ENCODE measurements at regions not wholly inside any gene's neighbourhood (a gene's known extent, or its start where the extent isn't known, plus 50 kb on each side); places are given as distances from the start of the nearest gene placed in this dataset.

DNA sequence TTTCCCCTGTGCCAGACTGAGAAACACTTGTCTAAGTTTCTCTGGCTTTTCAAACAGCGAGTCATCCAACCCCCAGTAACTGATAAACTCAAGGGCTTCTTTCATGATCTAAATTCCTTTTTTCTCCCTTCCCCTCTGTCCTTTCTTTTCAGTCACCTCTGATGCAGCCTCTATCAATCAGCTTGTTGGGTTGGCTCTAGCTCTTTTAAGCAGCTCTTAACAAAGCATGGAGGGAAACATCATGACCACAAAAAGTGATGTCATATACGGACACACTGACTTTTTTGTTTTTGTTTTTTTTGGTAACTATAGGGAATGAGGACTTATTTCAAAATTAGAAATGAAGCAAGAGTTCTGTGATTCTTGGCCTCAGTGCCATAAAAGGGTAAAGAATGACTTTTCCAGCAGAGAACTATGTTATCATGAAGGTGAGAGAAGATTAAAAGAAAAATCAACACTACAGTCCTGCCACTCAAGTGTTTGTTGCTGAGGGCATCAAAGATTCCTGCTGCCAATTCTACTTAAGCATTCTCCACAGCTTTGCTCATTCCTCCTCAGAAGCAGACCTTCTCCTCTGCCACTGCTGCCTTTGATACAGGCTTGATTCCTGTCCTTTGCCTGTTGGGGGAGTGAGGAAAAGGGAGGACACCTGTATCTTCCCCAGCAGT, 457.0 kb upstream of the ONECUT1 start:
- H2BK20ac ChIP-seq (ENCODE audit: low read depth, low read length, poor library complexity, severe bottlenecking) = no peak overlapping the region
- TF ChIP-seq, protein P1, sequence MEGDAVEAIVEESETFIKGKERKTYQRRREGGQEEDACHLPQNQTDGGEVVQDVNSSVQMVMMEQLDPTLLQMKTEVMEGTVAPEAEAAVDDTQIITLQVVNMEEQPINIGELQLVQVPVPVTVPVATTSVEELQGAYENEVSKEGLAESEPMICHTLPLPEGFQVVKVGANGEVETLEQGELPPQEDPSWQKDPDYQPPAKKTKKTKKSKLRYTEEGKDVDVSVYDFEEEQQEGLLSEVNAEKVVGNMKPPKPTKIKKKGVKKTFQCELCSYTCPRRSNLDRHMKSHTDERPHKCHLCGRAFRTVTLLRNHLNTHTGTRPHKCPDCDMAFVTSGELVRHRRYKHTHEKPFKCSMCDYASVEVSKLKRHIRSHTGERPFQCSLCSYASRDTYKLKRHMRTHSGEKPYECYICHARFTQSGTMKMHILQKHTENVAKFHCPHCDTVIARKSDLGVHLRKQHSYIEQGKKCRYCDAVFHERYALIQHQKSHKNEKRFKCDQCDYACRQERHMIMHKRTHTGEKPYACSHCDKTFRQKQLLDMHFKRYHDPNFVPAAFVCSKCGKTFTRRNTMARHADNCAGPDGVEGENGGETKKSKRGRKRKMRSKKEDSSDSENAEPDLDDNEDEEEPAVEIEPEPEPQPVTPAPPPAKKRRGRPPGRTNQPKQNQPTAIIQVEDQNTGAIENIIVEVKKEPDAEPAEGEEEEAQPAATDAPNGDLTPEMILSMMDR (conservative IDR thresholded peaks at IDR 0.05) = no peak

More for the DNA sequence above, 457.0 kb upstream of the ONECUT1 start:
- no peak overlapping the region for H2AFZ ChIP-seq (ENCODE audit: low read length)
- H2BK120ac ChIP-seq (ENCODE audit: low read depth, low read length, poor library complexity, severe bottlenecking) = no peak overlapping the region
- no peaks in the 10 kb centered on the region for H3K79me1 ChIP-seq (ENCODE audit: insufficient read depth, low read depth, low read length, poor library complexity, severe bottlenecking)
- no peaks in the 10 kb centered on the region for H3K79me2 ChIP-seq (ENCODE audit: insufficient read depth, low read length)
- no peak for DNase-seq
- no peak overlapping the region for H3K4me2 ChIP-seq (ENCODE audit: insufficient read depth, insufficient read length, low read length)
- Mint-ChIP-seq H3K27ac (no peak overlapping the region; a peak in 1 of 7 replicates), H3K4me1 (peaks cover 2 to 4% of the 10 kb centered on the region in 2 experiments; a peak in 2 of 4 replicates), H3K27me3 (ENCODE audit: low read depth) (no peaks in the 10 kb centered on the region; the same call in 1 of the 2 replicates), H3K36me3 (ENCODE audit: insufficient read depth in 1 of 3, low read depth in 3 of 3) (no peaks in the 10 kb centered on the region), H3K9me3 (peaks cover 0 to 3% of the 10 kb centered on the region in 2 experiments; a peak in 2 of 5 replicates), H3K4me3 (no peak overlapping the region)
- H2BK12ac ChIP-seq (ENCODE audit: insufficient read length, low read depth, low read length) = no peak overlapping the region
- H3K56ac ChIP-seq (ENCODE audit: insufficient read length, low read depth, low read length) = no peak overlapping the region
- H2BK5ac ChIP-seq (ENCODE audit: insufficient read length, low read length) = no peak overlapping the region
- no peak overlapping the region for H3T11ph ChIP-seq (ENCODE audit: low read length)
- H4K8ac ChIP-seq (replicated peaks; ENCODE audit: insufficient read length, low read depth, low read length) = no peak overlapping the region
- H3K23me2 ChIP-seq (ENCODE audit: insufficient read length, low read depth, low read length, poor library complexity, severe bottlenecking) = no peaks in the 10 kb centered on the region
- H3K27ac ChIP-seq (ENCODE audit: insufficient read length, low read depth, low read length) = no peak overlapping the region
- no peaks in the 10 kb centered on the region for H4K20me1 ChIP-seq (ENCODE audit: control insufficient read depth, insufficient read depth, insufficient read length)
- no peak overlapping the region for H4K5ac ChIP-seq (ENCODE audit: insufficient read length, low read depth, low read length)
- H3K14ac ChIP-seq (ENCODE audit: insufficient read depth, low read length) = no peak overlapping the region
- H3K9me3 ChIP-seq (ENCODE audit: control insufficient read depth, low read depth, low read length) = no peaks in the 10 kb centered on the region
- no CpG with 5 or more reads among the region's 2 CpGs for WGBS (ENCODE audit: extremely low coverage, insufficient read length, low lambda C conversion rate)
- H4K91ac ChIP-seq (ENCODE audit: insufficient read length, low read depth, low read length) = no peak overlapping the region
- no peak overlapping the region for H2AK5ac ChIP-seq (ENCODE audit: insufficient read length, low read length)
- no peak overlapping the region for H3K9ac ChIP-seq (ENCODE audit: extremely low read depth, insufficient read length, low read length)
- H2BK15ac ChIP-seq (ENCODE audit: low read depth, low read length) = no peak overlapping the region
- H3K23ac ChIP-seq (ENCODE audit: insufficient read length, low read depth, low read length) = no peak overlapping the region
- H3K4ac ChIP-seq (ENCODE audit: low read depth, low read length) = no peak overlapping the region
- no peak overlapping the region for H3K18ac ChIP-seq (ENCODE audit: insufficient read length, low read depth, low read length)
- H3K27me3 ChIP-seq (ENCODE audit: insufficient read depth, low read length) = no peaks in the 10 kb centered on the region
- H3K4me1 ChIP-seq (ENCODE audit: insufficient read depth, low read length) = no peaks in the 10 kb centered on the region
